ENCODE measurements at regions not wholly inside any gene's neighbourhood (a gene's known extent, or its start where the extent isn't known, plus 50 kb on each side); places are given as distances from the start of the nearest gene placed in this dataset.

GRCh38 chr2:81675641-81676040 lies 1371.1 kb upstream of the LRRTM1 start:
- no peak for DNase-seq
- in situ Hi-C loops (cut with MboI; ENCODE audit: low pct_unique_long_range_greater_than_20kb, low sequenced_read_pairs), result no loop called here

GRCh38 chr2:81672923-81673322 lies 1368.4 kb upstream of the LRRTM1 start:
- in situ Hi-C loops (cut with MboI; ENCODE audit: low pct_unique_long_range_greater_than_20kb, low sequenced_read_pairs), result no loop called here
- DNase-seq, result no peak

- no peak for DNase-seq
- in situ Hi-C loops (cut with MboI; ENCODE audit: low pct_unique_long_range_greater_than_20kb, low sequenced_read_pairs), result no loop called here
Measured at GRCh38 chr2:81672516-81672915, 1368.0 kb upstream of the LRRTM1 start.

- no peak for DNase-seq
- in situ Hi-C loops (cut with MboI; ENCODE audit: low pct_unique_long_range_greater_than_20kb, low sequenced_read_pairs), result no loop called here
Measured at GRCh38 chr2:81670885-81671284, 1366.3 kb upstream of the LRRTM1 start.

- in situ Hi-C loops (cut with MboI; ENCODE audit: low pct_unique_long_range_greater_than_20kb, low sequenced_read_pairs), result no loop called here
- DNase-seq, result no peak
Measured at GRCh38 chr2:81661081-81661480, 1356.5 kb upstream of the LRRTM1 start.

GRCh38 chr2:81658227-81658626 lies 1353.7 kb upstream of the LRRTM1 start:
- DNase-seq, result no peak
- in situ Hi-C loops (cut with MboI; ENCODE audit: low pct_unique_long_range_greater_than_20kb, low sequenced_read_pairs), result no loop called here

- DNase-seq, result no peak
- in situ Hi-C loops (cut with MboI; ENCODE audit: low pct_unique_long_range_greater_than_20kb, low sequenced_read_pairs), result no loop called here
Measured at GRCh38 chr2:81650048-81650971, 1345.8 kb upstream of the LRRTM1 start.

GRCh38 chr2:81648806-81649205 lies 1344.3 kb upstream of the LRRTM1 start:
- in situ Hi-C loops (cut with MboI; ENCODE audit: low pct_unique_long_range_greater_than_20kb, low sequenced_read_pairs), result no loop called here
- no peak for DNase-seq

- in situ Hi-C loops (cut with MboI; ENCODE audit: low pct_unique_long_range_greater_than_20kb, low sequenced_read_pairs), result no loop called here
- DNase-seq, result no peak
Measured at GRCh38 chr2:81648370-81648769, 1343.8 kb upstream of the LRRTM1 start.

GRCh38 chr2:81647715-81648230 lies 1343.2 kb upstream of the LRRTM1 start:
- DNase-seq, result no peak
- in situ Hi-C loops (cut with MboI; ENCODE audit: low pct_unique_long_range_greater_than_20kb, low sequenced_read_pairs), result no loop called here

GRCh38 chr2:81645745-81646301 lies 1341.3 kb upstream of the LRRTM1 start:
- DNase-seq, result no peak

GRCh38 chr2:81644189-81644588 lies 1339.6 kb upstream of the LRRTM1 start:
- in situ Hi-C loops (cut with MboI; ENCODE audit: low pct_unique_long_range_greater_than_20kb, low sequenced_read_pairs), result no loop called here
- DNase-seq, result no peak

More at GRCh38 chr2:81645745-81646301, 1341.3 kb upstream of the LRRTM1 start:
- in situ Hi-C loops (cut with MboI; ENCODE audit: low pct_unique_long_range_greater_than_20kb, low sequenced_read_pairs), result no loop called here

GRCh38 chr2:81624825-81625224 lies 1320.3 kb upstream of the LRRTM1 start:
- DNase-seq, result no peak
- in situ Hi-C loops (cut with MboI; ENCODE audit: low pct_unique_long_range_greater_than_20kb, low sequenced_read_pairs), result no loop called here

- DNase-seq, result no peak
- in situ Hi-C loops (cut with MboI; ENCODE audit: low pct_unique_long_range_greater_than_20kb, low sequenced_read_pairs), result no loop called here
Measured at GRCh38 chr2:81600088-81600487, 1295.5 kb upstream of the LRRTM1 start.

- in situ Hi-C loops (cut with MboI; ENCODE audit: low pct_unique_long_range_greater_than_20kb, low sequenced_read_pairs), result no loop called here
- DNase-seq, result no peak
Measured at GRCh38 chr2:81598453-81598852, 1293.9 kb upstream of the LRRTM1 start.

- in situ Hi-C loops (cut with MboI; ENCODE audit: low pct_unique_long_range_greater_than_20kb, low sequenced_read_pairs), result no loop called here
- DNase-seq, result no peak
Measured at GRCh38 chr2:81589406-81589805, 1284.9 kb upstream of the LRRTM1 start.

- DNase-seq, result no peak
- in situ Hi-C loops (cut with MboI; ENCODE audit: low pct_unique_long_range_greater_than_20kb, low sequenced_read_pairs), result no loop called here
Measured at GRCh38 chr2:81583311-81584108, 1279.0 kb upstream of the LRRTM1 start.

GRCh38 chr2:81576713-81577112 lies 1272.2 kb upstream of the LRRTM1 start:
- in situ Hi-C loops (cut with MboI; ENCODE audit: low pct_unique_long_range_greater_than_20kb, low sequenced_read_pairs), result no loop called here
- no peak for DNase-seq

- DNase-seq, result no peak
- in situ Hi-C loops (cut with MboI; ENCODE audit: low pct_unique_long_range_greater_than_20kb, low sequenced_read_pairs), result no loop called here
Measured at GRCh38 chr2:81551040-81551634, 1246.6 kb upstream of the LRRTM1 start.
